Inflammatory macrophage (primary cell): ENCODE measurements at regions not wholly inside any gene's neighbourhood (a gene's known extent, or its start where the extent isn't known, plus 50 kb on each side); places are given as distances from the start of the nearest gene placed in this dataset.

ENCODE experiments used
- DNase-seq, 2 donors: peaks; one replicate each; pipeline ENCODE4 v3.0.0-alpha.2; 2020 to 2022

GRCh38 chr5:73395256-73395655 lies 53.3 kb downstream of the FOXD1 start:
- no peak for DNase-seq

- no peak for DNase-seq
These were observed 54.0 kb downstream of the FOXD1 start for GRCh38 chr5:73394610-73395009.

GRCh38 chr5:73393611-73394489 lies 54.7 kb downstream of the FOXD1 start:
- no peak for DNase-seq

GRCh38 chr5:73392775-73393174 lies 55.8 kb downstream of the FOXD1 start:
- DNase-seq: no peak

GRCh38 chr5:73391441-73391881 lies 57.1 kb downstream of the FOXD1 start:
- peak in 1 of 2 donors; percentile 4 for DNase-seq

GRCh38 chr5:73390972-73391371 lies 57.6 kb downstream of the FOXD1 start:
- no peak for DNase-seq

- no peak for DNase-seq
These were observed 59.8 kb downstream of the FOXD1 start for GRCh38 chr5:73388740-73389139.

GRCh38 chr5:73388306-73388684 lies 60.3 kb downstream of the FOXD1 start:
- no peak for DNase-seq

- no peak for DNase-seq
These were observed 60.8 kb downstream of the FOXD1 start for GRCh38 chr5:73387601-73388305.

GRCh38 chr5:73387149-73387591 lies 61.4 kb downstream of the FOXD1 start:
- no peak for DNase-seq

GRCh38 chr5:73384861-73385260 lies 63.7 kb downstream of the FOXD1 start:
- no peak for DNase-seq

GRCh38 chr5:73382401-73382740 lies 66.2 kb downstream of the FOXD1 start:
- no peak for DNase-seq

- DNase-seq: no peak
These were observed 66.8 kb downstream of the FOXD1 start for GRCh38 chr5:73381590-73382400.

- peak; percentile 40 to 58 for DNase-seq
These were observed 67.6 kb downstream of the FOXD1 start for GRCh38 chr5:73380710-73381589.

GRCh38 chr5:73380041-73380440 lies 68.5 kb downstream of the FOXD1 start:
- DNase-seq: peak in 1 of 2 donors; percentile 4

- DNase-seq: no peak
These were observed 69.1 kb downstream of the FOXD1 start for GRCh38 chr5:73379435-73379834.

- no peak for DNase-seq
These were observed 69.8 kb downstream of the FOXD1 start for GRCh38 chr5:73378765-73379164.

- no peak for DNase-seq
These were observed 70.5 kb downstream of the FOXD1 start for GRCh38 chr5:73378070-73378469.

GRCh38 chr5:73376618-73377170 lies 71.9 kb downstream of the FOXD1 start:
- DNase-seq: no peak

GRCh38 chr5:73375949-73376348 lies 72.6 kb downstream of the FOXD1 start:
- DNase-seq: no peak

- no peak for DNase-seq
These were observed 73.4 kb downstream of the FOXD1 start for GRCh38 chr5:73375191-73375545.
